Parathyroid adenoma (tissue), 2 donors: ENCODE measurements at regions not wholly inside any gene's neighbourhood (a gene's known extent, or its start where the extent isn't known, plus 50 kb on each side); places are given as distances from the start of the nearest gene placed in this dataset.

ENCODE experiments used
- H2AFZ ChIP-seq: fragments of 300-600 bp; sonication (generic); one replicate; pipeline ENCODE4 v1.7.0; 2017; ENCODE audit warnings: antibody characterized with exemption, mild to moderate bottlenecking
- H3K27ac ChIP-seq: fragments of 300-600 bp; sonication (generic); one replicate; pipeline ENCODE4 v1.7.0; 2017
- H3K27me3 ChIP-seq: fragments of 300-600 bp; sonication (generic); one replicate; pipeline ENCODE4 v1.7.0; 2017; ENCODE audit warnings: low read length; ENCODE audit not compliant: control insufficient read depth, insufficient read depth
- H3K36me3 ChIP-seq: fragments of 300-600 bp; sonication (generic); one replicate; pipeline ENCODE4 v1.7.0; 2017; ENCODE audit warnings: low read length; ENCODE audit not compliant: control insufficient read depth, insufficient read depth
- H3K4me1 ChIP-seq: fragments of 300-600 bp; sonication (generic); one replicate; pipeline ENCODE4 v1.7.0; 2017; ENCODE audit warnings: control low read depth
- H3K4me2 ChIP-seq: fragments of 300-600 bp; sonication (generic); one replicate; pipeline ENCODE4 v1.7.0; 2017; ENCODE audit warnings: low read length
- H3K4me3 ChIP-seq: fragments of 300-600 bp; sonication (generic); one replicate; pipeline ENCODE4 v1.7.0; 2017; ENCODE audit warnings: low read depth, low read length
- H3K79me2 ChIP-seq: fragments of 300-600 bp; sonication (generic); one replicate; pipeline ENCODE4 v1.7.0; 2017; ENCODE audit warnings: control low read depth
- H3K9ac ChIP-seq: fragments of 300-600 bp; sonication (generic); one replicate; pipeline ENCODE4 v1.7.0; 2017; ENCODE audit warnings: mild to moderate bottlenecking
- H3K9me3 ChIP-seq: fragments of 300-600 bp; sonication (generic); one replicate; pipeline ENCODE4 v1.7.0; 2017; ENCODE audit warnings: low read length; ENCODE audit not compliant: control insufficient read depth
- TF ChIP-seq, protein P1 (sequence below): fragments of 300-600 bp; sonication (generic); IDR thresholded peaks from one replicate; pipeline ENCODE4 v1.7.0; 2017; ENCODE audit warnings: antibody characterized with exemption, mild to moderate bottlenecking
- donor health status: primary hyperparathyroidism.

DNA sequence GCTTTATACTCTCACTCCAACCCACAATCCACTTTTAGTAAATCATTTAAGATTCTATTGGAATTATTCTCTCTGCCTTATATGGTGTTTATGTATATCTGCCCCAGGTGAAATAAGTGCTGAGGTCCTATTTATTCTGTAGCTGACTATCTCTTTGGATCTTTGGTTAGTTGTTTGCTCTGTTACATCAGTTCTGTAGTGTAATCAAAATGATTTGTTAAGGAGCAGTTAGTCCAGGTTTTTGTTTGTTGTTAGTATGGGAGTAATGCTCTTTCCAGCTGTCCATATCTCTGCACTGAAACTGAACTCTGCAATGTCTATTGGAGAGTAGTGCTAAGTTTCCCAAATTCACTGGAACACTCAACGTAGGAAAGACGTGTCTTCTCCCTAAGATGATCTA, 615.8 kb downstream of the SNAPC1 start:
- TF ChIP-seq, protein P1, sequence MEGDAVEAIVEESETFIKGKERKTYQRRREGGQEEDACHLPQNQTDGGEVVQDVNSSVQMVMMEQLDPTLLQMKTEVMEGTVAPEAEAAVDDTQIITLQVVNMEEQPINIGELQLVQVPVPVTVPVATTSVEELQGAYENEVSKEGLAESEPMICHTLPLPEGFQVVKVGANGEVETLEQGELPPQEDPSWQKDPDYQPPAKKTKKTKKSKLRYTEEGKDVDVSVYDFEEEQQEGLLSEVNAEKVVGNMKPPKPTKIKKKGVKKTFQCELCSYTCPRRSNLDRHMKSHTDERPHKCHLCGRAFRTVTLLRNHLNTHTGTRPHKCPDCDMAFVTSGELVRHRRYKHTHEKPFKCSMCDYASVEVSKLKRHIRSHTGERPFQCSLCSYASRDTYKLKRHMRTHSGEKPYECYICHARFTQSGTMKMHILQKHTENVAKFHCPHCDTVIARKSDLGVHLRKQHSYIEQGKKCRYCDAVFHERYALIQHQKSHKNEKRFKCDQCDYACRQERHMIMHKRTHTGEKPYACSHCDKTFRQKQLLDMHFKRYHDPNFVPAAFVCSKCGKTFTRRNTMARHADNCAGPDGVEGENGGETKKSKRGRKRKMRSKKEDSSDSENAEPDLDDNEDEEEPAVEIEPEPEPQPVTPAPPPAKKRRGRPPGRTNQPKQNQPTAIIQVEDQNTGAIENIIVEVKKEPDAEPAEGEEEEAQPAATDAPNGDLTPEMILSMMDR: no peak
- no peaks in the 10 kb centered on the region for H3K36me3 ChIP-seq

DNA sequence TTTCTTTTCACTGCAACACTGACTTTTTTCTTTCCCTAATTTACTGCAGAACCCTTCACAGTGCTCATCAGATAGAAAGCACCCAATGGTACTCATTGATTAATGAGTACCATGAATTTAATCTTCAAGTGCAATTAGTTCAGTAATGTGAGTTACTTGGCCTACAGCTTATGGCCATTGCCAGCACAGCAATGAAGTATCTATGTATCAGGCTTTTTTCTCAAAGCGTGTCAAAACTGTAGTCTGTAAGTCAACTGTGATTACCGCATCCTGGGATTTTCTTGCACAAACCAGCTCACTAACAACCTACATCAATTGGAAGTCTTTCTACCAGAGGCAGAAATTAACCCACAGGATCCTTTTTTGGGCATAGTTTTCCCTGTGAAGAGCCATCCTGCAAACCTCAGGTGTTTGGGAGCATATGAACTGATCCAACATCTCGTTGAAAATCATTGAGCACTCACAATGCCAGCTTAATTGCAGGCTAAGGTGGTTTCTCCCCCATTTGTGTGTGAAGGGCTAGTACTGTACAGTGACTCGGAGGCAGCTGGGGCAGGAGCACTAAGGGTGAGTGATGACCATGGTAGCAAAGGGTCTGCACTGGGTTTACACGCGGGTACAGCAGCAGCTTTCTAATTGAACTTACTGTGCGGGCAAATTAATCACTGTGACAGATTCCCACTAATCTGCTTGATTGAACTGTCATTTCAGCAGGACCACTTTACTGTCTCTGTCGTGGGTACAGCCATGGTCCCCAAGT, 619.3 kb downstream of the SNAPC1 start:
- Histone ChIP-seq H3K4me2 (no peak overlapping the region), H3K27me3 (no peaks in the 10 kb centered on the region)
- TF ChIP-seq, protein P1: no peak

More for the DNA sequence above, 615.8 kb downstream of the SNAPC1 start:
- H3K9ac ChIP-seq: no peak overlapping the region
- H3K79me2 ChIP-seq: no peaks in the 10 kb centered on the region
- H3K4me2 ChIP-seq: no peak overlapping the region
- H3K27me3 ChIP-seq: no peaks in the 10 kb centered on the region
- H3K4me1 ChIP-seq: no peaks in the 10 kb centered on the region
- H3K9me3 ChIP-seq: no peaks in the 10 kb centered on the region
- no peak overlapping the region for H3K4me3 ChIP-seq
- H3K27ac ChIP-seq: no peak overlapping the region
- no peak overlapping the region for H2AFZ ChIP-seq

GRCh38 chr14:62409169-62409568, 636.1 kb downstream of the KCNH5 start:
- no peaks in the 10 kb centered on the region for H3K27me3 ChIP-seq
- H3K9me3 ChIP-seq: no peaks in the 10 kb centered on the region
- H3K4me3 ChIP-seq: no peak overlapping the region
- no peaks in the 10 kb centered on the region for H3K79me2 ChIP-seq
- H3K4me1 ChIP-seq: no peaks in the 10 kb centered on the region
- no peak overlapping the region for H3K27ac ChIP-seq
- TF ChIP-seq, protein P1: no peak
- H3K4me2 ChIP-seq: no peak overlapping the region
- no peak overlapping the region for H2AFZ ChIP-seq
- no peak overlapping the region for H3K9ac ChIP-seq
- no peaks in the 10 kb centered on the region for H3K36me3 ChIP-seq

More for the DNA sequence above, 619.3 kb downstream of the SNAPC1 start:
- Histone ChIP-seq H3K27ac (no peak overlapping the region), H2AFZ (no peak overlapping the region), H3K9me3 (no peaks in the 10 kb centered on the region), H3K79me2 (no peaks in the 10 kb centered on the region), H3K36me3 (no peaks in the 10 kb centered on the region), H3K4me1 (no peaks in the 10 kb centered on the region), H3K9ac (no peak overlapping the region), H3K4me3 (no peak overlapping the region)

- no peaks in the 10 kb centered on the region for H3K9me3 ChIP-seq
- no peak overlapping the region for H3K9ac ChIP-seq
- TF ChIP-seq, protein P1: no peak
- H3K79me2 ChIP-seq: no peaks in the 10 kb centered on the region
- H3K4me3 ChIP-seq: no peak overlapping the region
- no peaks in the 10 kb centered on the region for H3K27me3 ChIP-seq
- H2AFZ ChIP-seq: no peak overlapping the region
- H3K4me2 ChIP-seq: no peak overlapping the region
- H3K27ac ChIP-seq: no peak overlapping the region
- H3K36me3 ChIP-seq: no peaks in the 10 kb centered on the region
- H3K4me1 ChIP-seq: no peaks in the 10 kb centered on the region
Observed at GRCh38 chr14:62409626-62410300, 635.5 kb downstream of the KCNH5 start.
